Astrocyte of the hippocampus (primary cell): ENCODE measurements at regions not wholly inside any gene's neighbourhood (a gene's known extent, or its start where the extent isn't known, plus 50 kb on each side); places are given as distances from the start of the nearest gene placed in this dataset.
"Not testable (repeated sequence)": the region's sequence is repeated elsewhere in the genome, so short reads cannot be mapped to it uniquely, and the experiment has no call there.

Source experiments
- DNase-seq: peaks from one replicate; pipeline ENCODE4 v3.0.0; 2011; ENCODE audit warnings: low read depth, low spot score

- no peak for DNase-seq
These were observed 140.0 kb upstream of the POU3F1 start for GRCh38 chr1:38186566-38186965.

DNA sequence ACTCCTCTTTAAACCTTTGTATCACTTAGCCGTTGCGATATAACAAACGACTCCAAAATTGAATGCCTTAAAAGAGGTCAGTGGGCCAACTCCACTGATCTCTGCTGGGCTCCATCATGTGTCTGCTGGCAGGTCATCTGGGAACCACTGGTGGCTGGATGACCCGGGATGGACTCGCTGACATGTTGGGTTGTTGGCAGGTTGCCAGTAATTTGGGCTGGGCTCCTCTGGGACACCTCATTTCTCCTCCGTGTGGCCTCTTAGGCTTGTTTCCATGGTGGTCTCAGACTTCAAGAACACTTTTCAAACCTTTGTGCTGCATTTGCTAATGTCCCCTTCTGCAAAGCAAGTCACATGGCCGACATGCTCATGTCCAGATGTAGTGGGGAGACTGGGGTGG, 139.3 kb upstream of the POU3F1 start:
- no peak for DNase-seq

GRCh38 chr1:38183747-38184146, 137.2 kb upstream of the POU3F1 start:
- no peak for DNase-seq

GRCh38 chr1:38183096-38183495, 136.5 kb upstream of the POU3F1 start:
- peak; percentile 13 for DNase-seq

- not testable (repeated sequence) for DNase-seq
These were observed 133.8 kb upstream of the POU3F1 start for GRCh38 chr1:38180388-38180787.

GRCh38 chr1:38179483-38179882, 132.9 kb upstream of the POU3F1 start:
- DNase-seq: no peak

DNA sequence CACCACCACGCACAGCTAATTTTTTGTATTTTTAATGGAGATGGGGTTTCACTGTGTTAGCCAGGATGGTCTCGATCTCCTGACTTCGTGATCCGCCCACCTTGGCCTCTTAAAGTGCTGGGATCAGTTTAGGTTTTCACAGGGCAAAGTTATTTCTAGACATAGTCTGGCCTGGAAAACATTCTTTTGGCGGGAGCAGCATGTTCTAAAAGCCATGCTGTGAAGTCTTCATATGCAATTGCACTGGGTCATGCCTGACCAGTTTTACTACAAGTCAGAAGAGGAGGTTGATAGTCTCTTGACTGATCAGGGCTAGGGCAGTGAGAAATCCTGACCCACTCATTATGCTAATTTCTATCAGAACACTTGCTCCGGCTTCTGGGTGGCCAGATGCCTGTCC, 131.6 kb upstream of the POU3F1 start:
- DNase-seq: no peak

DNA sequence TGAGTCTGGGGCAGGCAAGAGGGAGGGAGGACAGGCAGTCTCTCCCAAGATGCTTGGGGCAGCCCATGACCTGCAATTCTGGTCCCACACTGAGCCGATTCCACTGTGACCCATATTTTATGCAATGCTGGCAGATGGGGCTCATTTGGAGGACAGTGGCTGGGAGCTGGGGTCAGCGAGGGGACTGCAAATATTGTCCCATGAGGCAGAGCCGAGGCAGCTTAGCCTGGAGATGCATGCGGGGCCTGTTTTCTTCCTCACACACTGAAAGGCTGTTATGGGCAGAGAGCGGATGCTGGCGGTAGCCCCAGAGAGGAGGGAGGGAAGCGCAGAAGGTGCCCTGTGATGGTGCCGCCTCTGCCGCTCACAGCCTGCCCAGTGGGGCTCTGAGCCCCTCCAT, 128.5 kb upstream of the POU3F1 start:
- DNase-seq: no peak

- DNase-seq: no peak
These were observed 127.3 kb upstream of the POU3F1 start for GRCh38 chr1:38173848-38174247.

GRCh38 chr1:38173157-38173831, 126.7 kb upstream of the POU3F1 start:
- DNase-seq: no peak

GRCh38 chr1:38169121-38169520, 122.5 kb upstream of the POU3F1 start:
- no peak for DNase-seq

DNA sequence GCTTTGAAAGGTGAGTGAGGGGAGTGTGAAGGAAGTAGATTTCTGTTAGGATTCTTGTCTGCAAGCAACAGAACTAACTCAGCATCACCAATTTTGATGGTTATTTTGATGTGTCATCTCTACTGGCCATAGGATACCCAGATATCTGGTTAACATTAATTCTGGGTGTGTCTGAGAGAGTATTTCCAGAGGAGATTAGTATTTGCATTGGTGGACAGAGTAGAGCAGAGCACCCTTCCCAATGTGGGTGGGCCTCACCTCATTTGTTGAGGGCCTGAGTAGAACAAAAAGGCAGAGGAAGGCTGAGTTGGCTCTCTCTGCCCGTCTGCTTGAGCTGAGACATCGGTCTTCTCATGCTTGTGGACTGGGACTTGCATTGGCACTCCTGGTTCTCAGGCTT, 121.8 kb upstream of the POU3F1 start:
- no peak for DNase-seq

DNA sequence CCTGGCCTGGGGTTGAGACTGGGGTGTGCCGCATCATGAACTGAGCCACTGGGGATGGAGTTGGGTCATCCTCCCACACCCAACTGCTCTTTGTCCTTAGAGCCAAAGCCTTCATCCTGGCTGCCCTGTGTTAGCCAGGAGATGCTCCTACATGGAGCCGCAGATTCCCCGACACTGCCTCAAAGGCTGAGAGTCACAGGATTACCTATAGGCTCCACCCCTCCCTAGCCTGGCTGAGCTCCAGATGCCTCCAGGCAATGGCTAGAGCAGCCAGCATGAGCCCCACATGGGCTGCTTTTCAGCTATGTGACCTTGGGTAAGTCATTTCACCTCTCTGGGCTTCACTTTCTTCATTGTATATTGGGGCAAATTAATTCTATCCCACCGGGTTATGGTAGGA, 119.9 kb upstream of the POU3F1 start:
- DNase-seq: no peak

DNA sequence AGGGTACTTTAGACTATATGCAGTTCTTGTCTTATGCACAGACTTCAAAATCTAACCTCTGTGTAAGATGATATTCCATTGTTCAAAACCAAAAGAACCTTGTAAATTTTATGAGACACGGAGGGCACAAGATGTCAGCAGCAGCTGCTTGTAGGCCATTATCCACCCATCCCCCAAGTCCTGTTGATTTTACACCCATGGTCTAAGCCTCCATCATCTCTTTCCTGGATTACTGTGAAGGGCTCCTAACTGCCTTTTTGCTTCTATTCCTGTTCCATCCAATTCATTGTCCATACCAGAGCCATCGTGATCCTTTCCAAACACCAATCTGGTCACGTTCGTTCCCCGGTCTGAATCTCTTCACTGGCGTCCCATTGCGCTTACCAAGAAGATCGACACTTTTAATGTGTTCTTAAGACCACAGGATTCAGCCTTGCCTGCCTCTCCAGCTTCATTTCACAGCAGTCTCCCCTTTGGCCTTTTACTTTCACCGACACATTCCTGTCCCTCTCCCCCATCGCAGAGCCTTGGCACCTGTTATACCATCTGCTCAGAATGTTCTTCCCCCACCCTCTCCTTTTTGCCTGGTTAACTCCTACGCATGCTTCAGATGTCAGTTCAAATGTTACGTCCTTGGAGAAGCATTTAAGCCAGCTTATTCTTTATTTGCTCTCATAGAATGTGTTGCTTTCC, 107.3 kb upstream of the POU3F1 start:
- DNase-seq: no peak

GRCh38 chr1:38153066-38153777, 106.6 kb upstream of the POU3F1 start:
- DNase-seq: no peak

DNA sequence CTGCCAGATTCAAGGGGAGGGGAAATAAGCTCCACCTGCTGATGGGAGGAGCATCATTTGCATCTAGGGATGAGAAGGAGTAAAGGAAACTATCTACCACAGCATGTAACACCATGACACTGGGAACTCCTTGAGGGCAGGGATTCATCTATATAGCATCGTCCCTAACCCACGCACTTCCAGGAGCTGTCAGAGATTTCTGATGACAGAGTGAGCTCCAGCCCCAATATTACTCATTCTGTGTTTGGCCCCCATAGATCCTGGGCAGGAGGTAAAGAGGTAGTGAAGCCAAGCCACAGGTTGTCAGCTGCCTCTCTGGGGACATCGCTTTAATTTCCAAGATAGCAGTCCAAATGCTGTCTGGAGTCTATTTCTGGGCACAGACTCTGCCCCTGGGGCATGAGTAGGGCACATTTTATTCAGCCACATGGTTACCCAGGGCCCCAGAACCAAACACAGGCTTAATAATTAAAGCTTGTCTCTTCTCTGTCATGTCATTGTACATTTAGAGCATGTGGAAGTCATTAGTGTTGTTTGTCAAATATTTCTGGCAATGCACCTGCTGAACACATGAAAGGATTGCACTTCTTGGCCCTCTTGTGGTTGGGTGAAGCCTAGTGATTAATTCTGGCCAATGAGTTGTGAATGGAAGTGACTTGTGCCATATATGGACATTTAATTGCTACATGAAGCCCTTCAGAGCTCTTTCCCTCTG, 105.9 kb upstream of the POU3F1 start:
- DNase-seq: peak; percentile 20

DNA sequence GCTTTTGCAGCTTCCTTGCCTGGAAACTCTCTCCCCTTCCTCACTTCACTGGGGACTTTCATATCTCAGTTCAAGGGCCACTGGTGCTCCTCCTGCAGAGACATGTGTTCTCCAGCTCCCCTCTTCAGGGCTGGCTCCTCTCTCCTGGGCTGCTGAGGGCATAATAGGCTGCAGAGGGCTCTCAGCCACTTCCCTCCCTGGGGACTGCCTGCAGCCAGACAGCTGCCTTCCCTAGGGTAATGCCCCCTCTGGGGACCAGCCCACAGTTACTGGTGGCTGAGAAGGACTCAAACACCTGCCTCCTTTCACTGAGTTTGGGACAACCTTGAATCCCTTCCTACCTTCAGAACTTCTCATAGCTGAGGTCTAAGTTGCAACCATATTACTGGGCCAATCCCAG, 104.8 kb upstream of the POU3F1 start:
- DNase-seq: no peak

- DNase-seq: not testable (repeated sequence)
These were observed 99.5 kb upstream of the POU3F1 start for GRCh38 chr1:38146079-38146478.

DNA sequence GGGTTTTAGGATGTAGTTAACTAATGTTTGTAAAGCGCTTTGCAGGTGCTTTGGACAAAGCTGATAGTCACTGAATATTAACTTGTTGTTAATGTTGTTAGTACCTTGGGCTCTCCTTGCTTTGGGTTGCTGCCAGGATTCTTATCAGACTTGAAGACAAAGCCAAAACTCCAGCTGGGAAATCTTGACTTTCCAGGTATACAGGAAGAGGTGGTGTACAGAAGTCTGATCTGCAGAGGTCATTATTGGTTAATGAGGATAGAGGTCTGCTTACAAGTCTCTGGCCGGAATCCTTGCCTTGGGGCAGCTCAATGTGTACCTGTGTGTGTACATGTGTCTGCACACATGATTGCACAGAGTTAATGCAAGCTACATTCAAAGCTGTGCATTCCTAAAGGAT, 96.0 kb upstream of the POU3F1 start:
- DNase-seq: no peak

DNA sequence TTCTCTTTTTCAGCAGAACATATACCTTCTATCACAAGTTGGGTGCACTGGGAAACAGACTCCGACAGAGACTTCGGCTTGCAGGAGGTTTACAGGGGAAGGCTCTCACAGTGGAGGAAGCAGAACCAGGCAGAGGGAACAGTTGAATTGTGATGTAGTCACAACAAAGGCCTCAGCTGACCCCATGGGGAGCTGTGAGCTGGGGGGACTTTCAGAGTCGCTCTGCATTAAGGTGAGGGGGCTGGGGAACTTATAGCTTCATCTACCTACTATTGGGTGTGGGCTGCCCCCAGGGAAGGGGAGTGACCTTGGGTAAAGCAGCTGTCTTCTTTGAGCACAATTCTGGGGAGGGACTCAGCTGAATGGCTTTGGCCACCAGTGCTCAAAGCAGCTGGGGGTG, 94.9 kb upstream of the POU3F1 start:
- no peak for DNase-seq

DNA sequence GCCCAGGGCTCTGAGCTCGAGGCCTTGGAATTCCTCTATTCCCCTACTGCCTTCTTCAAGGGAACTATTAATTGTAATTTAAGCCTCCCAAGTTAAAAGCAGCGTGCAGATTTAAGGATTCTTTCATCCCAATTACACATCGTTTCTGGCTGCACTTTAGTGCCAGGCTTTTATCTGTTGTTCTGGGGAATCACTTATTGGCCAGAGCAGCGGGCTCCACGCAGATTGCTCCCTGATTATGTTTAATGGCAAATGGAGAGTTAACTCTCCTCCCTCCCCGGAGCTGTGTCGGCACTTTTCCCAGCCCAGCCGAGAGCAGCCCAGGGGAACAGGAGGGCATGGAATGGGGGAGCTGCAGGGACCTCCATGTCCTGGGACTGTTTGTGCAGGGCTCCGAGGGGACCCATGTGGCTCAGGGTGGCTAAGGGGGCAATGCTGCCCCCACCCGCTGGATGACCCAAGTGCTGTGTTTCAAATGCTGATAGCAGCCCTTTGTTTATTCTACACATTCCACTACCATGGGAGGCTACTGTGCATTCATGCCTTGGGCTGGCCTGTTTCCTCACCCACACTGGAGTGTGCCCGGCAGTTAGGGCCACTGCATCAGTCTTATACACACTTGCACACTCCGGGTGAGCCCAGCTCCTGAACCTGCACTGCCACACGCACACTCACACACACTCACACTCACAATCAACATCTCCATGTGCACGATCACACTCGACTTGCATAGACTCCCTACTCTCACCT, 93.3 kb upstream of the POU3F1 start:
- DNase-seq: peak; percentile 61
